HepG2 (cell line): ENCODE measurements at regions not wholly inside any gene's neighbourhood (a gene's known extent, or its start where the extent isn't known, plus 50 kb on each side); places are given as distances from the start of the nearest gene placed in this dataset.

Experiments
- EZH2 ChIP-seq: conservative IDR thresholded peaks from 2 replicates; pipeline ENCODE4 v1.6.1; 2012; ENCODE audit warnings: mild to moderate bottlenecking, low read depth, low read length, moderate library complexity
- HDAC6 ChIP-seq: fragments of 200-600 bp; sonication (generic); IDR thresholded peaks from 2 replicates; pipeline ENCODE4 v1.7.0; 2017; ENCODE audit warnings: mild to moderate bottlenecking, antibody characterized with exemption, low read length, low read depth
- ZKSCAN8 ChIP-seq: IDR thresholded peaks from 2 replicates; pipeline ENCODE4 v1.6.1; 2016; ENCODE audit warnings: borderline replicate concordance, missing genetic modification reagents, missing compliant biosample characterization
- ZNF292 ChIP-seq: sonication (generic); formaldehyde crosslinking; IDR thresholded peaks from 2 replicates; pipeline ENCODE4 v1.8.1; 2022; ENCODE audit warnings: mild to moderate bottlenecking, low read depth, missing genetic modification reagents, borderline replicate concordance
- ZNF441 ChIP-seq: sonication (generic); formaldehyde crosslinking; IDR thresholded peaks from 2 replicates; pipeline ENCODE4 v1.7.0; 2021; ENCODE audit warnings: missing genetic modification reagents, borderline replicate concordance

- TF ChIP-seq ZNF441, result no peak
- no peak for TF ChIP-seq ZKSCAN8 (CRISPR knock-in tag)
- TF ChIP-seq HDAC6, result no peak
- no peak for TF ChIP-seq EZH2
- no peak for TF ChIP-seq ZNF292
These were observed 410.7 kb downstream of the MIAT start for GRCh38 chr22:27068121-27068520.
